ENCODE measurements at regions not wholly inside any gene's neighbourhood (a gene's known extent, or its start where the extent isn't known, plus 50 kb on each side); places are given as distances from the start of the nearest gene placed in this dataset.

GRCh38 chr3:153680526-153680925, 440.7 kb upstream of the ARHGEF26 start:
- TF ChIP-seq, protein P1, sequence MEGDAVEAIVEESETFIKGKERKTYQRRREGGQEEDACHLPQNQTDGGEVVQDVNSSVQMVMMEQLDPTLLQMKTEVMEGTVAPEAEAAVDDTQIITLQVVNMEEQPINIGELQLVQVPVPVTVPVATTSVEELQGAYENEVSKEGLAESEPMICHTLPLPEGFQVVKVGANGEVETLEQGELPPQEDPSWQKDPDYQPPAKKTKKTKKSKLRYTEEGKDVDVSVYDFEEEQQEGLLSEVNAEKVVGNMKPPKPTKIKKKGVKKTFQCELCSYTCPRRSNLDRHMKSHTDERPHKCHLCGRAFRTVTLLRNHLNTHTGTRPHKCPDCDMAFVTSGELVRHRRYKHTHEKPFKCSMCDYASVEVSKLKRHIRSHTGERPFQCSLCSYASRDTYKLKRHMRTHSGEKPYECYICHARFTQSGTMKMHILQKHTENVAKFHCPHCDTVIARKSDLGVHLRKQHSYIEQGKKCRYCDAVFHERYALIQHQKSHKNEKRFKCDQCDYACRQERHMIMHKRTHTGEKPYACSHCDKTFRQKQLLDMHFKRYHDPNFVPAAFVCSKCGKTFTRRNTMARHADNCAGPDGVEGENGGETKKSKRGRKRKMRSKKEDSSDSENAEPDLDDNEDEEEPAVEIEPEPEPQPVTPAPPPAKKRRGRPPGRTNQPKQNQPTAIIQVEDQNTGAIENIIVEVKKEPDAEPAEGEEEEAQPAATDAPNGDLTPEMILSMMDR (IDR thresholded peaks at IDR 0.05; ENCODE audit: borderline replicate concordance, extremely low read depth, low read length, poor library complexity, severe bottlenecking) = no peak
- TF ChIP-seq EZH2 (IDR thresholded peaks at IDR 0.05; ENCODE audit: borderline replicate concordance, low read depth, low read length, severe bottlenecking) = no peak
